ENCODE measurements at regions not wholly inside any gene's neighbourhood (a gene's known extent, or its start where the extent isn't known, plus 50 kb on each side); places are given as distances from the start of the nearest gene placed in this dataset.
A peak's percentile ranks its signal among the peaks of the same experiment; 100 is the strongest.

GRCh38 chr20:60884277-60884676, 367.8 kb upstream of the CDH4 start:
- no peak for DNase-seq

DNA sequence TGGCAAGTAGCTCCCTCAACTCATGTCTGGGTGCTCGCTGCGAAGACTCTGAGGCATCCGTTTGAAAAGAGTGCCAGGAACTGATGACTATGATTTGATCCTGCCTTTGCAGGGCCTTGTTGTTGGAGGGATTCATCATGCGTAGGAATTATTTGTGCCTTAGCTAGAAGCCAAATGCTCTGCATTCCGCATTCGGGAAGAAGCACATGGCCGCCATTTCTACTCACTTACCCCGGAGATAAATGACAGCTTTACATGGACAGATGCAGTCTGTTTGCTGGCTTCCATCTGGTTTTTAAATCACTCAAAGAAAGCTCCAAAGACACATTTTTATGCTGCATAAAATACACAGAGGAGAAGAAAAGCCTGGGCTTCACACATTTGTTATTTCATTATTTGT, 363.3 kb upstream of the CDH4 start:
- DNase-seq: no peak

- no peak for DNase-seq
Observed at GRCh38 chr20:60892095-60892813, 359.8 kb upstream of the CDH4 start.

DNA sequence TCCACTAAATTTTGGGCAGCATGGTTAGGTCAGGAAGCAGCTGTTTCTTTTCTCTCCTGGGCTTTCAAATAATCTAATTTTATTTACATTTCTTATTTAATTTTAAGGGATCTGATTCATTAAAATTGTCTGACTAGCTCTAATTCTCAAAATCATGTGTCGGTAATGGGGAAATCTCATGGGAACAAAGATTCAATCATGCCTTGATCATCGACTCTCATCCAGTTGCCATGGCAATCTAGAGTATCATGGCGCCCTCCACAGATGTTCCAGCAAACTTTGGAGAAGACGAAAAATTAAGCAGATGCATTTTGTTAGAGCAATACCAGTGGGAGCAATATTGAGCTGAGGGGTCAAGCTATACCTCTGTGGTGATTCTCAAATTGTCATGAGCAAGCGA, 358.0 kb upstream of the CDH4 start:
- DNase-seq: no peak

- no peak for DNase-seq
Observed at GRCh38 chr20:60895363-60896079, 356.5 kb upstream of the CDH4 start.

- DNase-seq: no peak
Observed at GRCh38 chr20:60897976-60898375, 354.1 kb upstream of the CDH4 start.

GRCh38 chr20:60899320-60899719, 352.7 kb upstream of the CDH4 start:
- DNase-seq: no peak

- DNase-seq: no peak
Observed at GRCh38 chr20:60900618-60901017, 351.4 kb upstream of the CDH4 start.

- no peak for DNase-seq
Observed at GRCh38 chr20:60901831-60902230, 350.2 kb upstream of the CDH4 start.

DNA sequence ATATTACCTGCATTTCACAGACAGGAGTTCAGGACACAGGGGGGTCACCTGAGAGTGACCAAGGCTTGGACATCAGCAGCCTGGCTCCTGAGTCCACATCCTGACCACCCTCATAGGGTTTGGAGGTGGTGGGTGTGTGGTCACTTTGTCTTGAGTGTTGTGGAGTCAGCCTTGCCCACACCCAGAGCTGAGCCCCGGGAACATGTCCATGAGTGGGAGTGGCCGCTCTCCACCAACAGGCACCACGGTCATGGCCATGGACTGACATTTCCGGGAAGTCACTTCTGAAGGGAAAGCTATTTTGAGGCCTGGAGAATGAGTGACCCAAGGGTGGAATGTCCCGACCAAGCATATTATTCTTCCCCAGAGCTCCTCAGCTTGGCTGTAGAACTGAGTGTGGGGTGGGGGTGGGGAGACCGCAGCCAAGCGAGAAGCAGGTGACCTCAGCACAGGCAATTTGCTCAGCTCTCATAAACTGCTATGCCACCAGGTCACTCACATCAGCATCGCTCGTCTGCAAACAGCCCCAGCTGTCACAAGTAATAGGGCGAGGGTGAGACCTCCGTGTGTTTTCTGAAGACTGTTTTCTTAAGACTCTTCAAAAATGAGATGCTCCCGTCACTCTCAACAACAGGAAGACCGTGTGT, 348.6 kb upstream of the CDH4 start:
- DNase-seq: peak in 1 of 3 donors; percentile 1

- DNase-seq: no peak
Observed at GRCh38 chr20:60904730-60905129, 347.3 kb upstream of the CDH4 start.

- no peak for DNase-seq
Observed at GRCh38 chr20:60905919-60906318, 346.1 kb upstream of the CDH4 start.

DNA sequence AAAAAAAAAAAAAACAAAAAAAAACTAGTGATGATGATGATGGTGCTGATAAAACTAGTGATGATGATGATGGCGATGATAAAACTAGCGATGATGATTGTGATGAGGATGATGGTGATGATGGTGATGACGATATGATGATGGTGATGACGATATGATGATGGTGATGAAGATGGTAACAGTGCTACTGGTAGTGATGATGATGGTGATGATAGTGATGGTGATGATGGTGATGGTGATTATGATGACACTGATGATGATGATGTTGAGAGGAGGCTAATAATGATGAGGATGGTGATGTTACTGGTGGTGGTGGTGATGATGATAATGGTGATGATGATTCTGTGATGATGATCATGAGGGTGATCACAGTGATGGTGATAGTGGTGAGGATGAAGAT, 345.5 kb upstream of the CDH4 start:
- DNase-seq: no peak

DNA sequence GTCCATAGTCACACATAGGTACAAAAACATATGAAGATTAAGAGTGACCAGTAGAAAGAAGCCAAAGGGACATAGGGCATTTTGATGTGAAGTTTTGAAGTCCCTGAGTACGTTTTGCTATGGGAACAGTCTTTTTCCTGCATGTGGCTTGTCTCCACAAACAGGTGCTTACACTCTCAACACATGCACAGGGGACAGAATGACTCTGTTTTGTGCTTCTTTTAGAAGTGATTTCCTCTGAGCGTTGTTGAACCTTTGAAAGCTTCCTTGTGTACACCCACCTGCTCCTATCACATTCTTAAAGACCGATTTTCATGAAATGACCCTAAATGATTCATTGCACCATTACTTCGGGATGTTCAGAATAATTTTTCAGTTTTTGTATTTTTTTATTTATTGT, 338.8 kb upstream of the CDH4 start:
- no peak for DNase-seq

DNA sequence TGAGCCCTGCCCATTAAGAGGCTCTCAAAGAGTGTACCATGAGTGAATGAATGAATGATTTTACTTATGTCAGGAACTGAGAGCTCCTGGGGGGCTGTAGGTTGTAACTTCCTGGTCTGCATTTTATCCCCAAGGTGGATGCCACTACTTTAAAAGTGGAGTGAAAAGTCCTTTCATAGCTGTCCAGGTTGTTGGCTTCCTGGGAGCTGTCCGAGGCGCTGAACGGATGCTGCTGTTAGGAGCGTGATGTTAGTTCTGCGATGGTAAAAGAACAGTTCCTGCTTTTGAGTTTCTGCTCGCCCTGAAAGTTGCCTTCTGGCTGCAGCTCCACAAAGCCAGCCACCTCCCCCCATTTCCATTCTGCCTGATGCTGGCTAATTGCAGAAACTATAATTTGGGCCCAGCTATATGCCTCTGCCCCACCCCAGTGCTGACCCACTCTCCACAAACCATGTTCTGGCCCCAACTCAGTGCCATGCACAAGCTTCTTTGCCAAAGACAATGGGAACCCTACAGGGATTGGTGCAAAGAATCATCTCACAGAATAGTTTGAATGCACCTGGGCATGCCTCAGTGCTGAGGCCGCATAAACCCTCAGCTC, 330.9 kb upstream of the CDH4 start:
- no peak for DNase-seq

DNA sequence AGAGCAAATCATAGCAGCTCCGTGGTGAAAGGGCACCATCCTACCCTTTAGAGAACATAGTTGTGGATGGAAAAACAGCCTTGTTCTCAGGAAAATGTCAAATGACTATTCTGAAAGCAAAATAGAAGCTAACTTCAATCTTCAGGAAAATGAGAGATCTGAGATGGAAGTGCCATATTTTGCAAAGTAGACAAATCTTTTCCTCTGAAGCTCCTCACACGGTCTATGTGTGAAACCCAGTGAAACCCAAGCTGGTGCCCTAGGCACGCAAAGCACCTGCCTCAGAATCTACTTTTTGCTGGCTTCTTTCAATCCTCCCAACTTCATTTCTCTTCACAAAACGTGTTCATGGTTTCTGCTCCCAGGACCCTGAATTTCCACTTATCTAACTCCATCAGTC, 325.2 kb upstream of the CDH4 start:
- DNase-seq: no peak

DNA sequence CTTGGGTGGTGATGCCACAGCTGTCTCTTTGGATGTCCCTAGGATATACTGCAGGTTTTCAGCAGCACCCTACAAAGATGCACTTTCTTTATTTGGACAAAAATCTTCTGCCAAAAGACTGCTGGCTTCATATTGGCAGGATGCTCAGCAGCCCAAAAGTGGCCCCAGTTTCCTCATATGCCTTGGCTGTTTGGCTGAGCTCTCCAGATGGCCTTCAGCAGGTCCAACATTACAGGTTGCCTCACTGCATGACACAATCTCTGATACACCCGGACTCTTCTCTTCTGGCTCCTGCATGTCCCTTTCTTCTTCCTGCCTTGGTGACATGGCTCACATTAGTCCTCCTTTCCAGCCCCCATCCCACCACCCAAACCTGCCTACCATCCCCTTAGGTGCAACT, 323.7 kb upstream of the CDH4 start:
- no peak for DNase-seq

DNA sequence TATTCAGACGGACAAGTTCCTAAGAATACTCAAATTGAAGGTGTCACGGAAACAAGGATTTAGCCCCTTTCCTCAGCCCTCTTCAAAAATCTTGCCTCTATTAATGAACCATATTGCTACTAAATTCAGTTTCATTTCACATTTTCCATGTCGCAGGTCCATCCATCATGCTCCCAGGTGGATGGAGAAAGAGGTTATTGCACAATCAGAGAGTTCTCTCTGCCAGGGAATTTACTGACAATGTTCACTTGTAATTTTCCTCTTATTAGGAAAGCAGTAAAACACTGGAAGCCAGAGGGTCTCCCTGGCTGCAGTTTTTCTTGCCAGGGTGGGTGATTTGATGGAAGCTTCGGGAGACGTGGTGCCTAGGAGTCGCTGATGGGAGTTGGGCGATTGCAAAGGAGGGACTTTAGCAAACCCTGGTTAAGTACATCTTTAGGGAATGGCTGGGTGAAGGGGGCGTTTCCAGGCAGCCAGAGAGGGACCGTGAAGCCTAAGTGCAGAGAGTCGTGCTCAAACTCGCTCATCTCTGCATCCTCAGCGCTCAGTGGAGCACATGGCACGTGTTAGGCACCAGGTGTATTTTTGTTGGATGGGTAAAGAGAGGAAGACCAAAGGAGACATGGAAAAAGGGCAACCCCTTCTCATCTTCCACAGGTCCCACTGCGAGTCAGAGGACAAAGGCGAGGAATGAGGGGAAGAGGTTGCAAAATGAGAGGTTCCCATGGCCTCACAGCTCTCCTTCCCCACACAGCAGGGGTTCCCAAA, 321.9 kb upstream of the CDH4 start:
- DNase-seq: no peak

- DNase-seq: no peak
Observed at GRCh38 chr20:60931696-60932095, 320.4 kb upstream of the CDH4 start.

DNA sequence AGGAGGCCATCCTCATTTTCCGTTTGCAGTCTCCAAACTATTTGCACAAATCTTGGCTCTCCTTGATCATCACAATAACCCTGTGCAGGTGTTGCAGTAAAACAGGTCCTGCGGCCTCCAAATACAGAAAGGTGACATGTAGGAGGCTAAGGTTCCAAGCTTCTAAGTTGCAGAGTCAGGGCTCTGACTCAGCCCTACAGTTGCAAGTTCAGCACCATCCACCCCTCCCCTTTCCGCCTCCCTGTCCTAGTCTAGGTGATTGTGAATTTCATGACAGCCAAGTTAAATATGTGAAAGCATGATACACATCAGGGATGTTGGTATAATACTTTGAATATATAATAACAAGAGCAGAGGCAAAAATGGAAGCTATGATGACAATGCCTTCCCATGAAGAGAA, 317.3 kb upstream of the CDH4 start:
- no peak for DNase-seq

DNA sequence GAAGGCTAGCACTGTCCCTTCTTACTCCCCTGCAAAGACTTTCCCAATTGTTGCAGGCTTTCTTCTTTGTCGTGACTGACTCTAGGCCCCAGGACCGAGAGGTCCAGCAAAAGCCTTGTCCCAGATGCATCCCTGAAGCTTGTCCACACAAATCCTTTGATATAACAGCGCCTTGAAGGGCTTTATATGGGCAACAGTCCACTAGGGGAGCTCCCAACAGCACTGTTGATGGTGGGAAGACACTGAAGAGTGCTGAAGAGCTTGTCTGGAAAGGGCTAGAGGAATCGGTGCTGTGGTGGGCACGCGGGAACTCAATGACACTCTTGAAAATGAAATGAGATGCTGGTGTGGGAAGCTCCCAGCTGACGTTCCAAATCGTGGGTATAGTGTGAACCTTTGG, 316.1 kb upstream of the CDH4 start:
- DNase-seq: no peak

- DNase-seq: no peak
Observed at GRCh38 chr20:60937585-60937984, 314.5 kb upstream of the CDH4 start.

DNA sequence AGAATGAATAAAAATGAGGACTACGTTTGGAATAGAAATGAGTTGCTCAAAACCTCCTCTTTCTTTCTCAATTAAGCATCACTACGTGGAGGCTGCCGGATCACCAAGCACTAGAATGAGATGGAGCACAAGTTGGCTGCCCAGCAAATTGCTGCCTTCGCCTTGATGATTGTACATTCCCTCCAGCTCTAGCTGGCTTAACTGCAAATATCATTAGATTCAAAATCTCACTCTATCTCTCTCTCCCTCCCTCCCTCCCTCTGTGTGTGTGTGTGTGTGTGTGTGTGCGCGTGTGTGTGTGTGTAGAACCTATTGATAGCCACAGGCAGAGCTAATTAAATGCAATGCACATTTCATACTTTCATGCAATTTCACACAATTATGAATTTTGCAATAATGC, 310.7 kb upstream of the CDH4 start:
- DNase-seq: no peak

Measured in suppressor macrophage treated with lipopolysaccharide for 1 hour (primary cell).